Chondrocyte (in vitro differentiated cells): ENCODE measurements at regions not wholly inside any gene's neighbourhood (a gene's known extent, or its start where the extent isn't known, plus 50 kb on each side); places are given as distances from the start of the nearest gene placed in this dataset.

Experiments used
- DNase-seq: peaks from one replicate; pipeline ENCODE4 v3.0.0; 2021; ENCODE audit warnings: mixed read lengths, low spot score
- H3K27ac Mint-ChIP-seq: one replicate; pipeline ENCODE4 v1.8.0; 2021; ENCODE audit warnings: mild to moderate bottlenecking, moderate library complexity, mixed read lengths; ENCODE audit not compliant: unreplicated experiment
- H3K27me3 Mint-ChIP-seq: 2 replicates; pipeline ENCODE4 v1.8.0; 2021; ENCODE audit warnings: low read depth, mixed read lengths
- H3K36me3 Mint-ChIP-seq: 2 replicates; pipeline ENCODE4 v1.8.0; 2021; ENCODE audit warnings: low read depth, mixed read lengths
- H3K4me1 Mint-ChIP-seq: 2 replicates; pipeline ENCODE4 v1.8.0; 2021; ENCODE audit warnings: low read depth, mild to moderate bottlenecking, mixed read lengths
- H3K4me3 Mint-ChIP-seq: one replicate; pipeline ENCODE4 v1.8.0; 2021; ENCODE audit warnings: mild to moderate bottlenecking, moderate library complexity, mixed read lengths; ENCODE audit not compliant: unreplicated experiment
- H3K9me3 Mint-ChIP-seq: 2 replicates; pipeline ENCODE4 v1.8.0; 2021; ENCODE audit warnings: low read depth, mixed read lengths
- CTCF ChIP-seq: fragments of 200-600 bp; sonication (generic); IDR thresholded peaks from 2 replicates; pipeline ENCODE4 v1.5.0; 2021; ENCODE audit warnings: antibody characterized with exemption, mild to moderate bottlenecking, moderate library complexity

GRCh38 chr20:22687676-22688349, 103.4 kb upstream of the FOXA2 start:
- Mint-ChIP-seq H3K9me3 (no peaks in the 10 kb centered on the region), H3K27me3 (peaks cover 6% of the 10 kb centered on the region), H3K27ac (no peak overlapping the region), H3K36me3 (no peaks in the 10 kb centered on the region), H3K4me1 (peaks cover 12% of the 10 kb centered on the region), H3K4me3 (no peak overlapping the region)
- DNase-seq = no peak
- TF ChIP-seq CTCF = no peak

GRCh38 chr20:22688485-22688884, 104.1 kb upstream of the FOXA2 start:
- TF ChIP-seq CTCF = no peak
- Mint-ChIP-seq H3K27ac (no peak overlapping the region), H3K4me3 (no peak overlapping the region), H3K27me3 (no peaks in the 10 kb centered on the region), H3K36me3 (no peaks in the 10 kb centered on the region), H3K4me1 (peaks cover 16% of the 10 kb centered on the region), H3K9me3 (no peaks in the 10 kb centered on the region)
- no peak for DNase-seq

GRCh38 chr20:22689266-22689665, 104.9 kb upstream of the FOXA2 start:
- no peaks in the 10 kb centered on the region for H3K36me3 Mint-ChIP-seq
- TF ChIP-seq CTCF = no peak
- no peak overlapping the region for H3K4me3 Mint-ChIP-seq
- peaks cover 24% of the 10 kb centered on the region for H3K4me1 Mint-ChIP-seq
- no peak overlapping the region for H3K27ac Mint-ChIP-seq
- H3K9me3 Mint-ChIP-seq = peaks cover 3% of the 10 kb centered on the region
- DNase-seq = no peak
- no peaks in the 10 kb centered on the region for H3K27me3 Mint-ChIP-seq

- no peak for DNase-seq
- H3K4me1 Mint-ChIP-seq = peaks cover 28% of the 10 kb centered on the region
- H3K9me3 Mint-ChIP-seq = peaks cover 3% of the 10 kb centered on the region
- TF ChIP-seq CTCF = no peak
- H3K4me3 Mint-ChIP-seq = no peak overlapping the region
- no peak overlapping the region for H3K27ac Mint-ChIP-seq
- H3K27me3 Mint-ChIP-seq = no peaks in the 10 kb centered on the region
- H3K36me3 Mint-ChIP-seq = no peaks in the 10 kb centered on the region
Observed at GRCh38 chr20:22690000-22690399, 105.6 kb upstream of the FOXA2 start.

- peaks cover 3% of the 10 kb centered on the region for H3K9me3 Mint-ChIP-seq
- no peak for TF ChIP-seq CTCF
- H3K36me3 Mint-ChIP-seq = no peaks in the 10 kb centered on the region
- no peak overlapping the region for H3K27ac Mint-ChIP-seq
- H3K4me3 Mint-ChIP-seq = no peak overlapping the region
- no peak for DNase-seq
- H3K4me1 Mint-ChIP-seq = peaks cover 28% of the 10 kb centered on the region
- no peaks in the 10 kb centered on the region for H3K27me3 Mint-ChIP-seq
Observed at GRCh38 chr20:22690616-22691179, 106.3 kb upstream of the FOXA2 start.
